HUES64 (cell line): ENCODE measurements at regions not wholly inside any gene's neighbourhood (a gene's known extent, or its start where the extent isn't known, plus 50 kb on each side); places are given as distances from the start of the nearest gene placed in this dataset.
"Not testable (repeated sequence)": the region's sequence is repeated elsewhere in the genome, so short reads cannot be mapped to it uniquely, and the experiment has no call there.

Experiments
- H3K27ac ChIP-seq: 2 replicates; pipeline ENCODE4 v1.7.0; 2013; ENCODE audit warnings: low read depth, low read length, inconsistent platforms
- H3K27me3 ChIP-seq: 2 replicates; pipeline ENCODE4 v1.6.1; 2013; ENCODE audit warnings: mild to moderate bottlenecking, low read length; ENCODE audit not compliant: insufficient read depth
- H3K36me3 ChIP-seq: 2 replicates; pipeline ENCODE4 v1.6.1; 2013; ENCODE audit warnings: mild to moderate bottlenecking, low read length; ENCODE audit not compliant: insufficient read depth
- H3K4me1 ChIP-seq: 2 replicates; pipeline ENCODE4 v1.6.1; 2013; ENCODE audit warnings: mild to moderate bottlenecking, low read length, moderate library complexity; ENCODE audit not compliant: insufficient read depth
- H3K4me3 ChIP-seq: 2 replicates; pipeline ENCODE4 v1.5.1; 2013; ENCODE audit warnings: mild to moderate bottlenecking, low read length, moderate library complexity
- H3K9ac ChIP-seq: 2 replicates; pipeline ENCODE4 v1.6.1; 2013; ENCODE audit warnings: mild to moderate bottlenecking, low read depth, low read length
- H3K9me3 ChIP-seq: 2 replicates; pipeline ENCODE4 v1.6.1; 2013; ENCODE audit warnings: low read depth, low read length; ENCODE audit not compliant: insufficient read depth
- WGBS: fragments of 150-250, 120-280 bp; methylation state at CpG from one replicate; pipeline ENCODE4 v1.1.7; 2013; ENCODE audit warnings: missing lambda C conversion rate; 5-methylcytosine and 5-hydroxymethylcytosine counted together

- WGBS, result 94% methylated on average over 3 of the region's 3 CpGs
- Histone ChIP-seq H3K27me3 (no peaks in the 10 kb centered on the region), H3K36me3 (no peaks in the 10 kb centered on the region), H3K4me3 (no peak overlapping the region), H3K9me3 (no peaks in the 10 kb centered on the region), H3K9ac (no peak overlapping the region), H3K4me1 (no peaks in the 10 kb centered on the region), H3K27ac (no peak overlapping the region)
Observed at GRCh38 chr6:1178590-1178989, 133.3 kb upstream of the FOXQ1 start.

- 95% methylated on average over 6 of the region's 6 CpGs for WGBS
- H3K9ac ChIP-seq, result no peak overlapping the region
- no peaks in the 10 kb centered on the region for H3K27me3 ChIP-seq
- no peaks in the 10 kb centered on the region for H3K9me3 ChIP-seq
- H3K4me1 ChIP-seq, result no peaks in the 10 kb centered on the region
- no peak overlapping the region for H3K4me3 ChIP-seq
- H3K36me3 ChIP-seq, result no peaks in the 10 kb centered on the region
- H3K27ac ChIP-seq, result no peak overlapping the region
Observed at GRCh38 chr6:1176567-1176966, 135.3 kb upstream of the FOXQ1 start.

GRCh38 chr6:1175877-1176276 lies 136.0 kb upstream of the FOXQ1 start:
- no peak overlapping the region for H3K9ac ChIP-seq
- H3K27me3 ChIP-seq, result no peaks in the 10 kb centered on the region
- 85% methylated on average over 4 of the region's 4 CpGs for WGBS

DNA sequence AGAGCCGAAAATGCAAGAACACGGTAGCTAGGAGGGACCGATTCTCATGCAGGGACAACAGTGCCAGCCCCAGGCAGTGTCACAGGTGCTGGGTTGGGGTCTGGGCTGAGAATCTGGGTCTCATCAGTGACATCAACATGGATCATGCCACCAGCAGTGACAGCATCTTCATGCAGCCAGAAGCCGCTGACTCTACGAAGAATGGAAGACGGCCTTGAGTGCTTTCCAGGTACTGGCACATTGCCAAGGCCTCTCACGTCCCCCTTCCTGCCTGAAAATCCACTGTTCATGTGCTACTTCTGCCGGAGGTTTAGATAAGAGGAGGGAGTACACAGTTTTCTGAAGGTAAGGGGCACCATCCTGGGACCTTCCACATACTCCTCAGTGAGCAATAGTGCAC lies 141.1 kb upstream of the FOXQ1 start:
- no peak overlapping the region for H3K4me3 ChIP-seq
- H3K27ac ChIP-seq, result no peak overlapping the region
- no peak overlapping the region for H3K9ac ChIP-seq
- WGBS, result 95% methylated on average over 8 of the region's 8 CpGs
- H3K9me3 ChIP-seq, result no peaks in the 10 kb centered on the region
- no peaks in the 10 kb centered on the region for H3K27me3 ChIP-seq
- no peaks in the 10 kb centered on the region for H3K36me3 ChIP-seq
- H3K4me1 ChIP-seq, result no peaks in the 10 kb centered on the region

More at GRCh38 chr6:1175877-1176276, 136.0 kb upstream of the FOXQ1 start:
- Histone ChIP-seq H3K27ac (no peak overlapping the region), H3K9me3 (no peaks in the 10 kb centered on the region), H3K4me3 (no peak overlapping the region), H3K36me3 (no peaks in the 10 kb centered on the region), H3K4me1 (no peaks in the 10 kb centered on the region)

DNA sequence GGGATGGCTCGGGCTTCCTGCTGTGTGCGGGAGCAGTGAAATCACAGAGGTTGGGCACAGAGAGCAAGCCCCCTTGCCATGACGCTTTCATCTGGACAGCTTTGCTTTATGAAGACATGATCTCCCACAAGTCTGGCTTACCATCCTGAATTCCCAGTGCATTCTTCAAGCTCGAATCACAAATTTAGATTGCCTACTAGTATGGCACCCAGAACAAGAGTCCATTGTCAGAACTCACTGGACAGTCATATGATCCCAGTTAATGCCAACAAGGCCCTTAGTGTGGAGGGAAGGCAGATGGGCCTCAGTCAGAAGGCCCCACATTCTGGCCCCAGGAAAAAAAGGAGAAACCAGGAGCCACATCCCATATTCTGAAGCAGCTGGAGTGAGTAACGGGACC lies 147.3 kb upstream of the FOXQ1 start:
- no peak overlapping the region for H3K9ac ChIP-seq
- no peaks in the 10 kb centered on the region for H3K27me3 ChIP-seq
- no peak overlapping the region for H3K4me3 ChIP-seq
- no peaks in the 10 kb centered on the region for H3K9me3 ChIP-seq
- WGBS, result 90% methylated on average over 5 of the region's 5 CpGs
- H3K27ac ChIP-seq, result no peak overlapping the region
- H3K36me3 ChIP-seq, result no peaks in the 10 kb centered on the region
- H3K4me1 ChIP-seq, result no peaks in the 10 kb centered on the region

DNA sequence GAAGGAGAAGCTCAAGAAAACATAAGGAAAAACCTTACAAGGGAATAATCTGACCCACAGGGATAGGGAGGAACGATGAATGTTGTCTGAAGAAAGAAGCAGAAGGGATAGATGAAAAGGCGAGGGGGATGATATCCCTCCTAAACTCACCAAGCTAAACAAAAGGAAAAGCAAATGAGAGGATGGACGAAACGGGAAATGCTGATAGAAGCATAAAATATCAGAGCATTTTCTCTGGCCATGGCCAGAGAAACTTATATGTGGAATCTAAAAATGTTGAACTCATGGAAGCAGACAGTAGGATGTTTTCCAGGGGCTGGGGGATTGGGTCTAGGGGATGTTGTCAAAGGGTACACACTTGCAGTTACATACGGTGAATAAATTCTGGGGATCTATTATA lies 148.4 kb upstream of the FOXQ1 start:
- H3K9ac ChIP-seq, result no peak overlapping the region
- WGBS, result 90% methylated on average over 3 of the region's 5 CpGs
- H3K9me3 ChIP-seq, result no peaks in the 10 kb centered on the region
- no peaks in the 10 kb centered on the region for H3K27me3 ChIP-seq
- no peak overlapping the region for H3K4me3 ChIP-seq
- H3K27ac ChIP-seq, result no peak overlapping the region
- no peaks in the 10 kb centered on the region for H3K36me3 ChIP-seq
- no peaks in the 10 kb centered on the region for H3K4me1 ChIP-seq

- H3K27me3 ChIP-seq, result no peaks in the 10 kb centered on the region
- peaks cover 3% of the 10 kb centered on the region; the same call in 1 of the 2 replicates for H3K9me3 ChIP-seq
- H3K4me1 ChIP-seq, result no peaks in the 10 kb centered on the region
- no peak overlapping the region for H3K4me3 ChIP-seq
- no peak overlapping the region for H3K9ac ChIP-seq
- no peaks in the 10 kb centered on the region for H3K36me3 ChIP-seq
- 89% methylated on average over 8 of the region's 8 CpGs for WGBS
- no peak overlapping the region for H3K27ac ChIP-seq
Observed at GRCh38 chr6:1162367-1163275, 149.3 kb upstream of the FOXQ1 start.

DNA sequence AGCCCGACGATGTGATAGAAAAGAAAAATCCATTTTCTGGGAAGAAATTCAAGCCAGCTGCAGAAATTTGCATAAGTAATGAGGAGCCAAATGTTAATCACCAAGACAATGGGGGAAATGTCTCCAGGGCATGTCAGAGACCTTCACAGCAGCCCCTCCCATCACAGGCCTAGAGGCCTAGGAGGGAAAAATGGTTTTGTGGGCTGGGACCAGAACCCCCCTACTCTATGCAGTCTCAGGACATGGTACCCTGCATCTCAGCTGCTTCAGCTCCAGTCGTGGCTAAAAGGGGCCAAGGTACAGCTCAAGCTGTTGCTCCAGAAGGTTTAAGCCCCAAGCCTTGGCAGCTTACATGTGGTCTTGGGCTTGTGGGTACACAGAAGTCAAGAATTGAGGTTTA lies 155.5 kb upstream of the FOXQ1 start:
- H3K27me3 ChIP-seq, result not testable (repeated sequence)
- 94% methylated on average over 3 of the region's 3 CpGs for WGBS

GRCh38 chr6:1153696-1154245 lies 158.1 kb upstream of the FOXQ1 start:
- Histone ChIP-seq H3K4me1 (no peaks in the 10 kb centered on the region), H3K27ac (no peak overlapping the region), H3K4me3 (no peak overlapping the region), H3K27me3 (no peaks in the 10 kb centered on the region; the same call in 1 of the 2 replicates), H3K36me3 (no peaks in the 10 kb centered on the region), H3K9ac (no peak overlapping the region), H3K9me3 (peaks cover 28% of the 10 kb centered on the region)

More for the DNA sequence above, 155.5 kb upstream of the FOXQ1 start:
- H3K27ac ChIP-seq, H3K9ac ChIP-seq, H3K36me3 ChIP-seq, H3K4me3 ChIP-seq, H3K4me1 ChIP-seq: not testable (repeated sequence)
- peaks cover 28% of the 10 kb centered on the region for H3K9me3 ChIP-seq

DNA sequence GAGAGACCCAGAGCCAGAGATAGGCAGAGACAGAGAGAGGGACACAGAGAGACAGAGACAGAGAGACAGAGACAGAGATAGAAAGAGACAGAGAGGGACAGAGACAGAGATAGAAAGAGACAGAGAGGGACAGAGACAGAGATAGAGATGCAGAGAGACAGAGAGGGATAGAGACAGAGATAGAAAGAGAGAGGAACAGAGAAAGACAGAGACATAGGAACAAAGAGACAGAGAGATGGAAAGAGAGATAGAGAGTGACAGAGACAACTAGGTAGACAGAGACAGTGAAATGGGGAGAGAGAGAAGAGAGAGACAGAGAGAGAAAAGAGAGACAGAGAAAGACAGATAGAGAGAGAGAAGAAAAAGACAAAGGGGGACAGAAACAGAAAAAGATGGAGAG lies 165.4 kb upstream of the FOXQ1 start:
- Histone ChIP-seq H3K9ac (no peak overlapping the region), H3K27me3 (peaks cover 2% of the 10 kb centered on the region; the same call in 1 of the 2 replicates), H3K9me3 (no peaks in the 10 kb centered on the region), H3K4me1 (no peaks in the 10 kb centered on the region), H3K27ac (no peak overlapping the region), H3K4me3 (no peak overlapping the region), H3K36me3 (no peaks in the 10 kb centered on the region)

DNA sequence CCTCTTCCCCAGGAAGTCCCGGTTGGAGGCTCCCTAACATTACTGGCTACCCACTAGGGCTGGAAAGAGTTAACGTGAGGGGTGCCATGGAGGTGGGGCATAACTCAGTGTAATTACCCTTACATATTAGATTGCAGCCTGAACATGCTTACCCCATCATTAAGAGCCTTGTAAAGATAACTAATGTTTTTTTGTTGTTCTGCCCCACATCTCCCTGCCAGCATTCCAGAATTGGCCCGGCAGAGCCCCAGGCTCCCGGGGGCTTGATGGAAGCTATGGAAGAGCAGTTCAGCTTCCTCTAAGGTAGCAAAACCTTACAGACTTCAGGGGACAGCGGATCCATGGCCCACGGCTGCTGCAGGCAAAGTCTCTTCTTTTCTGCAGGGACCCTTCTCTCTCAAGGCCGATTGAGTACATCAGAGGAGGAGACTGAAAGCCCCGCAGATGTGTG lies 166.1 kb upstream of the FOXQ1 start:
- 84% methylated on average over 7 of the region's 8 CpGs for WGBS
- 0 out of 2 replicates have a peak, but pooled peaks cover 2% of the 10 kb centered on the region for H3K27me3 ChIP-seq

More for the DNA sequence above, 166.1 kb upstream of the FOXQ1 start:
- H3K4me3 ChIP-seq, result no peak overlapping the region
- H3K4me1 ChIP-seq, result no peaks in the 10 kb centered on the region
- H3K9ac ChIP-seq, result no peak overlapping the region
- no peaks in the 10 kb centered on the region for H3K9me3 ChIP-seq
- H3K27ac ChIP-seq, result no peak overlapping the region
- H3K36me3 ChIP-seq, result no peaks in the 10 kb centered on the region
